ENCODE measurements at regions not wholly inside any gene's neighbourhood (a gene's known extent, or its start where the extent isn't known, plus 50 kb on each side); places are given as distances from the start of the nearest gene placed in this dataset.

- no peak overlapping the region for H3K27ac ChIP-seq
- intact Hi-C loops (cut with DNase I; ENCODE audit: low total_unique reads), result no loop called here
- H3K9me3 ChIP-seq, result no peaks in the 10 kb centered on the region
- H3K27me3 ChIP-seq, result no peaks in the 10 kb centered on the region
- no peaks in the 10 kb centered on the region for H3K36me3 ChIP-seq
- TF ChIP-seq POLR2A (IDR thresholded peaks at IDR 0.05) (no peak), CTCF (IDR thresholded peaks at IDR 0.05) (no peak)
- DNase-seq, result no peak
- H3K4me3 ChIP-seq, result no peak overlapping the region
- no peaks in the 10 kb centered on the region for H3K4me1 ChIP-seq
These were observed 112.8 kb downstream of the PPP1R3A start for GRCh38 chr7:113805976-113806375.

- Histone ChIP-seq H3K36me3 (no peaks in the 10 kb centered on the region), H3K27me3 (no peaks in the 10 kb centered on the region), H3K4me3 (no peak overlapping the region), H3K9me3 (no peaks in the 10 kb centered on the region), H3K4me1 (no peaks in the 10 kb centered on the region), H3K27ac (no peak overlapping the region)
- TF ChIP-seq POLR2A (IDR thresholded peaks at IDR 0.05) (no peak), CTCF (IDR thresholded peaks at IDR 0.05) (no peak)
- intact Hi-C loops (cut with DNase I; ENCODE audit: low total_unique reads), result no loop called here
- no peak for DNase-seq
These were observed 114.2 kb downstream of the PPP1R3A start for GRCh38 chr7:113804475-113805095.

GRCh38 chr7:113801751-113802150 is 117.1 kb downstream of the PPP1R3A start:
- no peak for TF ChIP-seq CTCF (IDR thresholded peaks at IDR 0.05)
- no peak for TF ChIP-seq POLR2A (IDR thresholded peaks at IDR 0.05)
- no peak overlapping the region for H3K4me3 ChIP-seq
- no peak for DNase-seq
- no peaks in the 10 kb centered on the region for H3K36me3 ChIP-seq
- no peaks in the 10 kb centered on the region for H3K27me3 ChIP-seq
- intact Hi-C loops (cut with DNase I; ENCODE audit: low total_unique reads), result no loop called here
- no peak overlapping the region for H3K27ac ChIP-seq
- no peaks in the 10 kb centered on the region for H3K4me1 ChIP-seq
- H3K9me3 ChIP-seq, result no peaks in the 10 kb centered on the region

GRCh38 chr7:113800826-113801225 is 118.0 kb downstream of the PPP1R3A start:
- intact Hi-C loops (cut with DNase I; ENCODE audit: low total_unique reads), result no loop called here
- Histone ChIP-seq H3K27me3 (no peaks in the 10 kb centered on the region), H3K27ac (no peak overlapping the region), H3K4me3 (no peak overlapping the region), H3K36me3 (no peaks in the 10 kb centered on the region), H3K9me3 (no peaks in the 10 kb centered on the region), H3K4me1 (no peaks in the 10 kb centered on the region)
- TF ChIP-seq CTCF (IDR thresholded peaks at IDR 0.05) (no peak), POLR2A (IDR thresholded peaks at IDR 0.05) (no peak)
- DNase-seq, result no peak

GRCh38 chr7:113799896-113800295 is 118.9 kb downstream of the PPP1R3A start:
- Histone ChIP-seq H3K9me3 (no peaks in the 10 kb centered on the region), H3K4me3 (no peak overlapping the region), H3K4me1 (no peaks in the 10 kb centered on the region), H3K27me3 (no peaks in the 10 kb centered on the region), H3K36me3 (no peaks in the 10 kb centered on the region), H3K27ac (no peak overlapping the region)
- DNase-seq, result no peak
- intact Hi-C loops (cut with DNase I; ENCODE audit: low total_unique reads), result no loop called here
- TF ChIP-seq CTCF (IDR thresholded peaks at IDR 0.05) (no peak), POLR2A (IDR thresholded peaks at IDR 0.05) (no peak)

Data from uterus (tissue), 3 donors.